B cell (primary cell): ENCODE measurements at regions not wholly inside any gene's neighbourhood (a gene's known extent, or its start where the extent isn't known, plus 50 kb on each side); places are given as distances from the start of the nearest gene placed in this dataset.

Source experiments
- ATAC-seq: fragments of 200-7000 bp; cut with Tn5 transposase; one replicate; pipeline ENCODE4 v1.10.0; 2021; ENCODE audit warnings: low read depth, mild to moderate bottlenecking, moderate number of reproducible peaks, moderate library complexity
- CTCF ChIA-PET: fragments of 350-600 bp; sonication (Branson Sonifier 250); formaldehyde crosslinking; loops from one replicate; lab custom pipeline; 2021; ENCODE audit warnings: antibody characterized with exemption, inconsistent platforms; lab: Charles Lee
- POLR2A ChIA-PET: fragments of 350-600 bp; sonication (Branson Sonifier 250); formaldehyde crosslinking; loops from one replicate; lab custom pipeline; 2021; ENCODE audit warnings: antibody characterized with exemption; lab: Charles Lee
- DNase-seq: peaks from one replicate; pipeline ENCODE4 v3.0.0; 2013
- H2AFZ ChIP-seq: 2 replicates; pipeline ENCODE4 v1.6.1; 2012; ENCODE audit warnings: mild to moderate bottlenecking, low read depth, low read length; ENCODE audit not compliant: insufficient read depth, poor library complexity, severe bottlenecking
- H3K27ac ChIP-seq, 2 donors: 1 replicate in 1 of 2; 2 replicates in 1 of 2; pipeline ENCODE4 v1.5.1; 2012 to 2013; ENCODE audit warnings: low read length in 2 of 2, mild to moderate bottlenecking in 2 of 2, moderate library complexity in 1 of 2
- H3K27me3 ChIP-seq, 4 experiments: fragments of 200-600 bp in 1 of 4; sonication (generic) in 1 of 4; replicated peaks in 1 of 4; 1 replicate in 2 of 4; 2 replicates in 2 of 4; pipeline versions ENCODE4 v1.6.1 to v1.7.0; 2013 to 2016; ENCODE audit warnings: low read length in 3 of 4, mild to moderate bottlenecking in 2 of 4, mixed read lengths in 1 of 4, moderate library complexity in 1 of 4; ENCODE audit not compliant: insufficient read depth in 4 of 4, control insufficient read depth in 3 of 4; ENCODE audit errors: control extremely low read depth in 1 of 4
- H3K36me3 ChIP-seq, 2 experiments: replicated peaks in 1 of 2; 1 replicate in 1 of 2; 2 replicates in 1 of 2; pipeline versions ENCODE4 v1.6.1 to v1.7.1; 2013; ENCODE audit warnings: low read length in 1 of 2; ENCODE audit not compliant: insufficient read depth in 2 of 2, control insufficient read depth in 1 of 2; ENCODE audit errors: control extremely low read depth in 1 of 2, extremely low read depth in 1 of 2
- H3K4me1 ChIP-seq, 2 donors: fragments of 200-600 bp in 1 of 2; sonication (generic) in 1 of 2; 1 replicate in 1 of 2; 2 replicates in 1 of 2; pipeline versions ENCODE4 v1.5.1 to v1.6.1; 2013 to 2017; ENCODE audit warnings: low read length in 2 of 2; ENCODE audit not compliant: control insufficient read depth in 2 of 2, insufficient read depth in 2 of 2
- H3K4me2 ChIP-seq: replicated peaks from 2 replicates; pipeline ENCODE3; 2012; ENCODE audit warnings: mild to moderate bottlenecking, low read depth, low read length; ENCODE audit not compliant: poor library complexity, severe bottlenecking
- H3K4me3 ChIP-seq, 5 experiments: fragments of 200-600 bp in 1 of 5; sonication (generic) in 1 of 5; 1 replicate in 3 of 5; 2 replicates in 2 of 5; pipeline versions ENCODE4 v1.5.1 to v1.7.0; 2011 to 2016; ENCODE audit warnings: low read length in 4 of 5, mild to moderate bottlenecking in 4 of 5, low read depth in 2 of 5, control low read depth in 1 of 5, moderate library complexity in 1 of 5; ENCODE audit not compliant: insufficient read depth in 1 of 5; ENCODE audit errors: control extremely low read depth in 1 of 5, extremely low read depth in 1 of 5
- H3K79me2 ChIP-seq: fragments of 200-600 bp; sonication (generic); one replicate; pipeline ENCODE4 v1.6.0; 2016; ENCODE audit warnings: low read length; ENCODE audit not compliant: control insufficient read depth, insufficient read depth
- H3K9ac ChIP-seq: fragments of 200-600 bp; sonication (generic); 2 replicates; pipeline ENCODE4 v1.6.1; 2017; ENCODE audit warnings: mild to moderate bottlenecking, low read length, moderate library complexity
- H3K9me3 ChIP-seq, 3 donors: one replicate each; pipeline versions ENCODE4 v1.6.1 to v1.7.1; 2013; ENCODE audit warnings: low read length in 2 of 3; ENCODE audit not compliant: control insufficient read depth in 2 of 3, insufficient read depth in 1 of 3; ENCODE audit errors: control extremely low read depth in 1 of 3
- H4K20me1 ChIP-seq: 2 replicates; pipeline ENCODE4 v1.6.0; 2012; ENCODE audit warnings: mild to moderate bottlenecking, low read length; ENCODE audit not compliant: insufficient read depth, control insufficient read depth, poor library complexity, severe bottlenecking
- H3K27ac Mint-ChIP-seq: one replicate; pipeline ENCODE4 v1.8.0; 2021; ENCODE audit warnings: mixed read lengths
- H3K27me3 Mint-ChIP-seq: one replicate; pipeline ENCODE4 v1.8.0; 2021; ENCODE audit warnings: mixed read lengths
- H3K4me1 Mint-ChIP-seq: one replicate; pipeline ENCODE4 v1.8.0; 2021; ENCODE audit warnings: mixed read lengths
- H3K4me3 Mint-ChIP-seq: one replicate; pipeline ENCODE4 v1.8.0; 2021; ENCODE audit warnings: mixed read lengths
- H3K9me3 Mint-ChIP-seq: one replicate; pipeline ENCODE4 v1.8.0; 2022; ENCODE audit warnings: mixed read lengths; ENCODE audit not compliant: insufficient read depth
- CTCF ChIP-seq: fragments of 200-600 bp; IDR thresholded peaks from one replicate; pipeline ENCODE4 v1.8.0; 2022; ENCODE audit warnings: antibody characterized with exemption, mild to moderate bottlenecking
- EZH2 ChIP-seq: IDR thresholded peaks from 2 replicates; pipeline ENCODE4 v1.6.1; 2012; ENCODE audit warnings: borderline replicate concordance, low read depth, mild to moderate bottlenecking, moderate library complexity, low read length; ENCODE audit not compliant: insufficient read depth, poor library complexity, severe bottlenecking
- WGBS: methylation state at CpG from one replicate; pipeline ENCODE4 v1.1.5; 2013; ENCODE audit warnings: missing lambda C conversion rate; ENCODE audit not compliant: insufficient coverage; 5-methylcytosine and 5-hydroxymethylcytosine counted together
- intact Hi-C: fragments of 100-400 bp; cut with micrococcal nuclease; formaldehyde crosslinking; loops from one replicate; pipeline ENCODE4 v1.10.0; 2022

- Histone ChIP-seq H3K9me3 (no peaks in the 10 kb centered on the region), H2AFZ (no peak overlapping the region), H4K20me1 (no peaks in the 10 kb centered on the region), H3K9ac (no peak overlapping the region), H3K27me3 (peaks cover 0 to 3% (median 0%) of the 10 kb centered on the region in 4 experiments), H3K79me2 (no peaks in the 10 kb centered on the region), H3K36me3 (no peaks in the 10 kb centered on the region), H3K27ac (no peak overlapping the region), H3K4me2 (no peak overlapping the region), H3K4me3 (no peak overlapping the region), H3K4me1 (peaks cover 7% of the 10 kb centered on the region in 2 donors)
- CTCF ChIA-PET = no interaction called here
- intact Hi-C loops = no loop called here
- no peak for DNase-seq
- H3K27ac Mint-ChIP-seq = no peak overlapping the region
- no peak overlapping the region for H3K4me3 Mint-ChIP-seq
- no CpG with 5 or more reads among the region's 2 CpGs for WGBS
- POLR2A ChIA-PET = no interaction called here
- no peaks in the 10 kb centered on the region for H3K9me3 Mint-ChIP-seq
- TF ChIP-seq EZH2 = no peak
- TF ChIP-seq CTCF = no peak
- H3K27me3 Mint-ChIP-seq = peaks cover 42% of the 10 kb centered on the region
- ATAC-seq = no peak
- H3K4me1 Mint-ChIP-seq = peaks cover 4% of the 10 kb centered on the region
Measured at GRCh38 chr21:15539376-15539775, 190.4 kb upstream of the USP25 start.

GRCh38 chr21:15543473-15543872, 186.3 kb upstream of the USP25 start:
- Mint-ChIP-seq H3K27ac (no peak overlapping the region), H3K27me3 (peaks cover 32% of the 10 kb centered on the region), H3K4me1 (no peaks in the 10 kb centered on the region), H3K4me3 (no peak overlapping the region), H3K9me3 (no peaks in the 10 kb centered on the region)
- POLR2A ChIA-PET = no interaction called here
- WGBS = 73% methylated on average over 4 of the region's 6 CpGs
- CTCF ChIA-PET = no interaction called here
- H3K4me1 ChIP-seq = no peaks in the 10 kb centered on the region
- intact Hi-C loops = no loop called here
- no peak overlapping the region for H3K27ac ChIP-seq
- DNase-seq (no peak), ATAC-seq (no peak)
- H3K9me3 ChIP-seq = peaks cover 0 to 3% (median 0%) of the 10 kb centered on the region in 3 donors
- no peaks in the 10 kb centered on the region for H3K79me2 ChIP-seq
- no peak overlapping the region for H3K4me3 ChIP-seq
- no peaks in the 10 kb centered on the region for H4K20me1 ChIP-seq
- peaks cover 0 to 3% (median 0%) of the 10 kb centered on the region in 4 experiments for H3K27me3 ChIP-seq
- H2AFZ ChIP-seq = no peak overlapping the region
- no peak overlapping the region for H3K4me2 ChIP-seq
- no peak for TF ChIP-seq CTCF
- H3K9ac ChIP-seq = no peak overlapping the region
- H3K36me3 ChIP-seq = no peaks in the 10 kb centered on the region
